H9 (cell line): ENCODE measurements at regions not wholly inside any gene's neighbourhood (a gene's known extent, or its start where the extent isn't known, plus 50 kb on each side); places are given as distances from the start of the nearest gene placed in this dataset.

Experiments used
- DNase-seq: peaks from one replicate; pipeline ENCODE4 v3.0.0-alpha.2; 2017
- H2AFZ ChIP-seq: one replicate; pipeline ENCODE4 v1.6.1; 2013; ENCODE audit warnings: mild to moderate bottlenecking, low read length, control low read depth, moderate library complexity
- H2AK5ac ChIP-seq: 2 replicates; pipeline ENCODE4 v1.6.1; 2013; ENCODE audit warnings: low read length, control low read depth, mixed read lengths; ENCODE audit not compliant: insufficient read length
- H2BK120ac ChIP-seq: one replicate; pipeline ENCODE4 v1.6.1; 2013; ENCODE audit warnings: low read depth, mild to moderate bottlenecking, low read length, control low read depth, inconsistent platforms; ENCODE audit not compliant: poor library complexity, severe bottlenecking
- H2BK12ac ChIP-seq: 2 replicates; pipeline ENCODE4 v1.6.1; 2013; ENCODE audit warnings: low read length, control low read depth, mixed read lengths, low read depth; ENCODE audit not compliant: insufficient read length
- H2BK15ac ChIP-seq: 2 replicates; pipeline ENCODE4 v1.6.1; 2013; ENCODE audit warnings: low read depth, low read length, control low read depth
- H2BK20ac ChIP-seq: one replicate; pipeline ENCODE4 v1.6.1; 2013; ENCODE audit warnings: low read depth, mild to moderate bottlenecking, low read length, control low read depth, inconsistent platforms; ENCODE audit not compliant: poor library complexity, severe bottlenecking
- H2BK5ac ChIP-seq: 2 replicates; pipeline ENCODE4 v1.6.1; 2013; ENCODE audit warnings: low read length, control low read depth, mixed read lengths; ENCODE audit not compliant: insufficient read length
- H3K14ac ChIP-seq: 2 replicates; pipeline ENCODE4 v1.6.1; 2013; ENCODE audit warnings: low read length, control low read depth; ENCODE audit not compliant: insufficient read depth
- H3K18ac ChIP-seq: 2 replicates; pipeline ENCODE4 v1.6.1; 2013; ENCODE audit warnings: low read depth, mild to moderate bottlenecking, mixed read lengths, low read length, control low read depth; ENCODE audit not compliant: insufficient read length
- H3K23ac ChIP-seq: 2 replicates; pipeline ENCODE4 v1.6.1; 2013; ENCODE audit warnings: low read length, control low read depth, mixed read lengths, low read depth; ENCODE audit not compliant: insufficient read length
- H3K23me2 ChIP-seq: 2 replicates; pipeline ENCODE4 v1.6.1; 2013; ENCODE audit warnings: low read depth, mild to moderate bottlenecking, mixed read lengths, low read length, control low read depth; ENCODE audit not compliant: insufficient read length, poor library complexity, severe bottlenecking
- H3K27ac ChIP-seq: 2 replicates; pipeline ENCODE4 v1.5.1; 2013; ENCODE audit warnings: low read length, control low read depth, mixed read lengths, low read depth; ENCODE audit not compliant: insufficient read length
- H3K27me3 ChIP-seq: 2 replicates; pipeline ENCODE4 v1.6.1; 2013; ENCODE audit warnings: low read length, control low read depth, inconsistent platforms; ENCODE audit not compliant: insufficient read depth
- H3K4ac ChIP-seq: 2 replicates; pipeline ENCODE4 v1.6.1; 2013; ENCODE audit warnings: low read depth, mild to moderate bottlenecking, control low read depth, inconsistent platforms, low read length, moderate library complexity
- H3K4me1 ChIP-seq: 2 replicates; pipeline ENCODE4 v1.6.1; 2013; ENCODE audit warnings: low read length, control low read depth, inconsistent platforms; ENCODE audit not compliant: insufficient read depth
- H3K4me2 ChIP-seq: 2 replicates; pipeline ENCODE4 v1.6.1; 2013; ENCODE audit warnings: low read length, control low read depth, mixed read lengths; ENCODE audit not compliant: insufficient read length, insufficient read depth
- H3K56ac ChIP-seq: 2 replicates; pipeline ENCODE4 v1.6.1; 2013; ENCODE audit warnings: low read depth, mild to moderate bottlenecking, mixed read lengths, low read length, control low read depth; ENCODE audit not compliant: insufficient read length
- H3K79me1 ChIP-seq: 2 replicates; pipeline ENCODE4 v1.6.1; 2013; ENCODE audit warnings: low read depth, mild to moderate bottlenecking, moderate library complexity, low read length, control low read depth, inconsistent platforms; ENCODE audit not compliant: insufficient read depth, poor library complexity, severe bottlenecking
- H3K79me2 ChIP-seq: 2 replicates; pipeline ENCODE4 v1.6.1; 2013; ENCODE audit warnings: low read length, control low read depth, inconsistent platforms; ENCODE audit not compliant: insufficient read depth
- H3K9ac ChIP-seq: 2 replicates; pipeline ENCODE4 v1.6.1; 2013; ENCODE audit warnings: low read length, control low read depth, mixed read lengths; ENCODE audit not compliant: insufficient read length; ENCODE audit errors: extremely low read depth
- H3K9me3 ChIP-seq: one replicate; pipeline ENCODE4 v1.6.1; 2013; ENCODE audit warnings: low read depth, low read length, inconsistent platforms; ENCODE audit not compliant: control insufficient read depth
- H3T11ph ChIP-seq: one replicate; pipeline ENCODE4 v1.6.1; 2013; ENCODE audit warnings: mild to moderate bottlenecking, low read length, control low read depth, inconsistent platforms
- H4K20me1 ChIP-seq: one replicate; pipeline ENCODE4 v1.6.1; 2013; ENCODE audit not compliant: control insufficient read depth, insufficient read length, insufficient read depth
- H4K5ac ChIP-seq: 2 replicates; pipeline ENCODE4 v1.6.1; 2013; ENCODE audit warnings: low read depth, mild to moderate bottlenecking, mixed read lengths, low read length, control low read depth; ENCODE audit not compliant: insufficient read length
- H4K8ac ChIP-seq: replicated peaks from 2 replicates; pipeline ENCODE4 v1.6.1; 2013; ENCODE audit warnings: low read length, control low read depth, mixed read lengths, low read depth; ENCODE audit not compliant: insufficient read length
- H4K91ac ChIP-seq: 2 replicates; pipeline ENCODE4 v1.6.1; 2013; ENCODE audit warnings: low read depth, mild to moderate bottlenecking, moderate library complexity, mixed read lengths, low read length, control low read depth; ENCODE audit not compliant: insufficient read length
- H3K27ac Mint-ChIP-seq, 3 experiments: 2 replicates in 2 of 3; 3 replicates in 1 of 3; pipeline ENCODE4 v1.8.0; 2020 to 2021; ENCODE audit warnings: mixed read lengths in 3 of 3, mild to moderate bottlenecking in 1 of 3, moderate library complexity in 1 of 3
- H3K27me3 Mint-ChIP-seq: 2 replicates; pipeline ENCODE4 v1.8.0; 2021; ENCODE audit warnings: low read depth, mild to moderate bottlenecking, moderate library complexity, mixed read lengths
- H3K36me3 Mint-ChIP-seq, 3 experiments: 2 replicates in 2 of 3; 3 replicates in 1 of 3; pipeline ENCODE4 v1.8.0; 2020 to 2021; ENCODE audit warnings: low read depth in 3 of 3, mixed read lengths in 3 of 3; ENCODE audit not compliant: insufficient read depth in 1 of 3
- H3K4me1 Mint-ChIP-seq, 2 experiments: 2 replicates each; pipeline ENCODE4 v1.8.0; 2020; ENCODE audit warnings: mixed read lengths in 2 of 2
- H3K4me3 Mint-ChIP-seq, 2 experiments: 2 replicates in 1 of 2; 3 replicates in 1 of 2; pipeline ENCODE4 v1.8.0; 2020 to 2021; ENCODE audit warnings: mild to moderate bottlenecking in 2 of 2, mixed read lengths in 2 of 2, moderate library complexity in 1 of 2
- H3K9me3 Mint-ChIP-seq, 2 experiments: 2 replicates in 1 of 2; 3 replicates in 1 of 2; pipeline ENCODE4 v1.8.0; 2020; ENCODE audit warnings: mild to moderate bottlenecking in 2 of 2, mixed read lengths in 2 of 2, moderate library complexity in 1 of 2
- WGBS: extraction: QIAGEN DNeasy Blood & Tissue Kit; methylation state at CpG from one replicate; pipeline ENCODE4 v1.1.7; 2013; ENCODE audit warnings: missing lambda C conversion rate, low lambda C conversion rate, mixed read lengths; ENCODE audit not compliant: insufficient read length; ENCODE audit errors: extremely low coverage; 5-methylcytosine and 5-hydroxymethylcytosine counted together
- TF ChIP-seq, protein P1 (sequence below): fragments of 200-600 bp; sonication (generic); conservative IDR thresholded peaks from 3 replicates; pipeline ENCODE4 v1.8.0; 2021; ENCODE audit warnings: antibody characterized with exemption, mild to moderate bottlenecking

DNA sequence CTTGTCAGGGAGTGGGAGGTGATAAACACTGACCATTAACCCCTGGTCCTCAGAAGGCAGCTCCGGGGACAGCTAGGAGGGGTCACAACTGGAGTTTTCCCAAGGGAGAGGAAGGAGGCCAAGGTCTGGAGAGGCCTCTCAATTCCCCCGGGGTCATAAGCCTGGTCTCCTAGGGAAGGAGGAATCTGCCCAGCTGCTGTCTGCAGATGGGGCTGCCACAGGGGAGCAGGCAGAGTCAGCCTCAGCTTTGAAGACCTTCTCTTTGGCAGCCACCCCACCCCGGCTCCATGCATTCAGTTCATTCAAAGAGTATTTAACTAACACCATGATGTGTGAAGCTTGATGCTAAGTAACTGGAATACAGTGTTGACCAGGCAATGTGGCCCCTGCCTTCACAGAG lies 74.6 kb upstream of the HSPA9 start:
- TF ChIP-seq, protein P1, sequence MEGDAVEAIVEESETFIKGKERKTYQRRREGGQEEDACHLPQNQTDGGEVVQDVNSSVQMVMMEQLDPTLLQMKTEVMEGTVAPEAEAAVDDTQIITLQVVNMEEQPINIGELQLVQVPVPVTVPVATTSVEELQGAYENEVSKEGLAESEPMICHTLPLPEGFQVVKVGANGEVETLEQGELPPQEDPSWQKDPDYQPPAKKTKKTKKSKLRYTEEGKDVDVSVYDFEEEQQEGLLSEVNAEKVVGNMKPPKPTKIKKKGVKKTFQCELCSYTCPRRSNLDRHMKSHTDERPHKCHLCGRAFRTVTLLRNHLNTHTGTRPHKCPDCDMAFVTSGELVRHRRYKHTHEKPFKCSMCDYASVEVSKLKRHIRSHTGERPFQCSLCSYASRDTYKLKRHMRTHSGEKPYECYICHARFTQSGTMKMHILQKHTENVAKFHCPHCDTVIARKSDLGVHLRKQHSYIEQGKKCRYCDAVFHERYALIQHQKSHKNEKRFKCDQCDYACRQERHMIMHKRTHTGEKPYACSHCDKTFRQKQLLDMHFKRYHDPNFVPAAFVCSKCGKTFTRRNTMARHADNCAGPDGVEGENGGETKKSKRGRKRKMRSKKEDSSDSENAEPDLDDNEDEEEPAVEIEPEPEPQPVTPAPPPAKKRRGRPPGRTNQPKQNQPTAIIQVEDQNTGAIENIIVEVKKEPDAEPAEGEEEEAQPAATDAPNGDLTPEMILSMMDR: no peak
- no peak overlapping the region for H3K4ac ChIP-seq
- Mint-ChIP-seq H3K9me3 (no peaks in the 10 kb centered on the region), H3K27ac (peak overlapping the region; percentile 65 to 83 (median 77); a peak in 3 of 7 replicates), H3K27me3 (no peaks in the 10 kb centered on the region), H3K4me1 (peaks cover 52 to 70% of the 10 kb centered on the region in 2 experiments), H3K36me3 (no peaks in the 10 kb centered on the region), H3K4me3 (0 out of 5 replicates have a peak overlapping the region, but pooled peaks of 1 of the 2 experiments have one; percentile 17)
- H3K27ac ChIP-seq: no peak overlapping the region
- no peaks in the 10 kb centered on the region for H3K27me3 ChIP-seq
- H3K23ac ChIP-seq: no peak overlapping the region
- H3K23me2 ChIP-seq: no peaks in the 10 kb centered on the region
- WGBS: no CpG with 5 or more reads among the region's 3 CpGs
- H2BK12ac ChIP-seq: no peak overlapping the region
- H2BK20ac ChIP-seq: no peak overlapping the region
- peak overlapping the region; percentile 31; the same call in 1 of the 2 replicates for H3K14ac ChIP-seq
- no peaks in the 10 kb centered on the region for H3K79me2 ChIP-seq
- H2BK15ac ChIP-seq: no peak overlapping the region
- H3T11ph ChIP-seq: no peak overlapping the region
- no peak overlapping the region for H2AK5ac ChIP-seq
- no peak overlapping the region for H4K8ac ChIP-seq
- H3K4me1 ChIP-seq: peaks cover 7% of the 10 kb centered on the region
- H2BK5ac ChIP-seq: no peak overlapping the region
- H3K56ac ChIP-seq: no peak overlapping the region
- no peaks in the 10 kb centered on the region for H3K79me1 ChIP-seq
- H3K4me2 ChIP-seq: no peak overlapping the region
- H4K20me1 ChIP-seq: no peaks in the 10 kb centered on the region
- H3K9me3 ChIP-seq: no peaks in the 10 kb centered on the region
- peak; percentile 43 for DNase-seq
- H2AFZ ChIP-seq: no peak overlapping the region
- H3K9ac ChIP-seq: no peak overlapping the region
- H4K5ac ChIP-seq: no peak overlapping the region
- H2BK120ac ChIP-seq: no peak overlapping the region
- H3K18ac ChIP-seq: no peak overlapping the region
- no peak overlapping the region for H4K91ac ChIP-seq
